ENCODE measurements at regions not wholly inside any gene's neighbourhood (a gene's known extent, or its start where the extent isn't known, plus 50 kb on each side); places are given as distances from the start of the nearest gene placed in this dataset.

GRCh38 chr2:226477221-226478108, 322.2 kb downstream of the IRS1 start:
- in situ Hi-C loops (cut with HindIII; ENCODE audit: low sequenced_read_pairs) = no loop called here
- no peak overlapping the region for H3K4me3 ChIP-seq (ENCODE audit: low read depth, low read length)
- TF ChIP-seq CTCF (IDR thresholded peaks at IDR 0.05; ENCODE audit: low read depth, low read length) = no peak
- no peak for DNase-seq (ENCODE audit: low read depth, low spot score)

GRCh38 chr2:226475650-226476049, 324.0 kb downstream of the IRS1 start:
- H3K4me3 ChIP-seq (ENCODE audit: low read depth, low read length) = no peak overlapping the region
- in situ Hi-C loops (cut with HindIII; ENCODE audit: low sequenced_read_pairs) = no loop called here
- DNase-seq (ENCODE audit: low read depth, low spot score) = peak; percentile 75
- TF ChIP-seq CTCF (IDR thresholded peaks at IDR 0.05; ENCODE audit: low read depth, low read length) = no peak

GRCh38 chr2:226474131-226474530, 325.5 kb downstream of the IRS1 start:
- no peak for TF ChIP-seq CTCF (IDR thresholded peaks at IDR 0.05; ENCODE audit: low read depth, low read length)
- no peak overlapping the region for H3K4me3 ChIP-seq (ENCODE audit: low read depth, low read length)
- no peak for DNase-seq (ENCODE audit: low read depth, low spot score)
- in situ Hi-C loops (cut with HindIII; ENCODE audit: low sequenced_read_pairs) = no loop called here

- no peak for TF ChIP-seq CTCF (IDR thresholded peaks at IDR 0.05; ENCODE audit: low read depth, low read length)
- in situ Hi-C loops (cut with HindIII; ENCODE audit: low sequenced_read_pairs) = no loop called here
- no peak for DNase-seq (ENCODE audit: low read depth, low spot score)
- no peak overlapping the region for H3K4me3 ChIP-seq (ENCODE audit: low read depth, low read length)
These were observed 327.6 kb downstream of the IRS1 start for GRCh38 chr2:226471987-226472470.

- in situ Hi-C loops (cut with HindIII; ENCODE audit: low sequenced_read_pairs) = no loop called here
- no peak for TF ChIP-seq CTCF (IDR thresholded peaks at IDR 0.05; ENCODE audit: low read depth, low read length)
- H3K4me3 ChIP-seq (ENCODE audit: low read depth, low read length) = no peak overlapping the region
- DNase-seq (ENCODE audit: low read depth, low spot score) = no peak
These were observed 332.0 kb downstream of the IRS1 start for GRCh38 chr2:226467633-226468032.

- H3K4me3 ChIP-seq (ENCODE audit: low read depth, low read length) = no peak overlapping the region
- no peak for DNase-seq (ENCODE audit: low read depth, low spot score)
- in situ Hi-C loops (cut with HindIII; ENCODE audit: low sequenced_read_pairs) = no loop called here
- TF ChIP-seq CTCF (IDR thresholded peaks at IDR 0.05; ENCODE audit: low read depth, low read length) = no peak
These were observed 332.4 kb downstream of the IRS1 start for GRCh38 chr2:226467221-226467620.
